Panc1 (cell line): ENCODE measurements at regions not wholly inside any gene's neighbourhood (a gene's known extent, or its start where the extent isn't known, plus 50 kb on each side); places are given as distances from the start of the nearest gene placed in this dataset.

Source experiments
- ATAC-seq: fragments of 200-7000 bp; cut with Tn5 transposase; 2 replicates; pipeline ENCODE4 v1.9.1; 2020; ENCODE audit warnings: mild to moderate bottlenecking, moderate library complexity
- BruUV-seq: library from RNA; stranded (reverse); fragments of 400-500 nt; replicated peaks from 2 replicates; lab custom pipeline; 2021; lab: Mats Ljungman, UMichigan
- CTCF ChIA-PET: fragments of 300-600 bp; sonication (Branson Sonifier 250); formaldehyde crosslinking; loops from one replicate; lab custom pipeline; 2022; ENCODE audit warnings: antibody characterized with exemption; lab: Charles Lee
- POLR2A ChIA-PET: fragments of 300-600 bp; sonication (Branson Sonifier 250); formaldehyde crosslinking; loops from one replicate; lab custom pipeline; 2022; ENCODE audit warnings: antibody characterized with exemption; lab: Charles Lee
- DNase-seq: peaks from one replicate; pipeline ENCODE4 v3.0.0-alpha.2; 2010; ENCODE audit warnings: low read depth, low spot score
- H3K27ac ChIP-seq: 2 replicates; pipeline ENCODE4 v1.5.1; 2011; ENCODE audit warnings: mild to moderate bottlenecking, low read length, inconsistent platforms
- H3K27me3 ChIP-seq: fragments of 200-500 bp; sonication (Bioruptor generic); 2 replicates; pipeline ENCODE4 v1.6.0; 2014; ENCODE audit warnings: low read length, inconsistent platforms; ENCODE audit not compliant: control insufficient read depth, insufficient read depth
- H3K36me3 ChIP-seq: fragments of 200-500 bp; sonication (Bioruptor generic); 2 replicates; pipeline ENCODE4 v1.5.1; 2014; ENCODE audit warnings: inconsistent platforms, mild to moderate bottlenecking, low read length, moderate library complexity; ENCODE audit not compliant: control insufficient read depth, insufficient read depth
- H3K4me1 ChIP-seq: 2 replicates; pipeline ENCODE4 v1.5.1; 2011; ENCODE audit warnings: inconsistent platforms, mild to moderate bottlenecking, low read length, moderate library complexity; ENCODE audit not compliant: control insufficient read depth, insufficient read depth
- H3K4me3 ChIP-seq, 2 experiments: 2 replicates each; pipeline ENCODE4 v1.5.1; 2011 to 2012; ENCODE audit warnings: low read depth in 2 of 2, low read length in 2 of 2, mild to moderate bottlenecking in 2 of 2, inconsistent platforms in 1 of 2, moderate library complexity in 1 of 2
- H3K9me3 ChIP-seq: fragments of 200-500 bp; sonication (Bioruptor generic); 2 replicates; pipeline ENCODE4 v1.5.1; 2014; ENCODE audit warnings: low read depth, mild to moderate bottlenecking, inconsistent platforms, low read length, moderate library complexity; ENCODE audit not compliant: control insufficient read depth, insufficient read depth
- CTCF ChIP-seq: fragments of 450-650 bp; IDR thresholded peaks from 2 replicates; pipeline ENCODE4 v1.5.1; 2017; ENCODE audit warnings: mild to moderate bottlenecking
- POLR2AphosphoS5 ChIP-seq: IDR thresholded peaks from 2 replicates; pipeline ENCODE4 v1.6.1; 2012; ENCODE audit warnings: mild to moderate bottlenecking, low read depth, low read length, moderate library complexity
- REST ChIP-seq, 2 experiments: IDR thresholded peaks; 2 replicates each; pipeline ENCODE4 v1.6.1; 2011 to 2012; ENCODE audit warnings: low read depth in 2 of 2, control low read depth in 1 of 2, low read length in 1 of 2, mild to moderate bottlenecking in 1 of 2, moderate library complexity in 1 of 2; ENCODE audit not compliant: insufficient read depth in 1 of 2
- SIN3A ChIP-seq: IDR thresholded peaks from 2 replicates; pipeline ENCODE4 v1.6.1; 2012; ENCODE audit warnings: low read depth, mild to moderate bottlenecking, low read length, moderate library complexity, borderline replicate concordance; ENCODE audit not compliant: insufficient read depth
- TCF7L2 ChIP-seq: IDR thresholded peaks from 2 replicates; pipeline ENCODE4 v1.6.1; 2011; ENCODE audit warnings: mild to moderate bottlenecking, low read depth, low read length, inconsistent platforms
- in situ Hi-C: cut with HindIII; loops from 2 replicates; pipeline ENCODE4 v1.10.0; 2016; ENCODE audit warnings: low sequenced_read_pairs, low pct_unique_long_range_greater_than_20kb
- intact Hi-C: fragments of 100-400 bp; cut with micrococcal nuclease; formaldehyde crosslinking; loops from one replicate; pipeline ENCODE4 v1.10.0; 2022; ENCODE audit not compliant: unreplicated experiment

GRCh38 chr2:106720026-106720425, 165.9 kb downstream of the ST6GAL2 start:
- intact Hi-C loops (no loop called here), in situ Hi-C loops (no loop called here)
- ChIA-PET POLR2A (no interaction called here), CTCF (no interaction called here)
- H3K9me3 ChIP-seq: no peaks in the 10 kb centered on the region
- TF ChIP-seq TCF7L2: no peak
- TF ChIP-seq SIN3A: no peak
- no peak for TF ChIP-seq REST (IDR thresholded peaks at IDR 0.05; ENCODE audit: insufficient read depth in 1 of 2, low read depth in 2 of 2, low read length in 1 of 2)
- TF ChIP-seq CTCF: no peak
- no peak for TF ChIP-seq POLR2AphosphoS5
- ATAC-seq (no peak), DNase-seq (no peak)
- H3K36me3 ChIP-seq: no peaks in the 10 kb centered on the region
- H3K27ac ChIP-seq: no peak overlapping the region
- no peaks in the 10 kb centered on the region for H3K27me3 ChIP-seq
- no TSS peak for BruUV-seq
- H3K4me3 ChIP-seq: no peak overlapping the region
- no peaks in the 10 kb centered on the region for H3K4me1 ChIP-seq

GRCh38 chr2:106724301-106724794, 161.6 kb downstream of the ST6GAL2 start:
- Histone ChIP-seq H3K4me3 (no peak overlapping the region), H3K9me3 (no peaks in the 10 kb centered on the region), H3K36me3 (no peaks in the 10 kb centered on the region), H3K27ac (no peak overlapping the region), H3K4me1 (no peaks in the 10 kb centered on the region), H3K27me3 (no peaks in the 10 kb centered on the region)
- no TSS peak for BruUV-seq
- in situ Hi-C loops: no loop called here
- ChIA-PET POLR2A (no interaction called here), CTCF (no interaction called here)
- intact Hi-C loops: no loop called here
- no peak for ATAC-seq
- no peak for TF ChIP-seq TCF7L2
- no peak for DNase-seq

- CTCF ChIA-PET: no interaction called here
- ATAC-seq: no peak
- Histone ChIP-seq H3K36me3 (no peaks in the 10 kb centered on the region), H3K27me3 (no peaks in the 10 kb centered on the region; the same call in 1 of the 2 replicates), H3K27ac (no peak overlapping the region), H3K4me3 (no peak overlapping the region), H3K4me1 (no peaks in the 10 kb centered on the region), H3K9me3 (no peaks in the 10 kb centered on the region)
- TF ChIP-seq POLR2AphosphoS5 (no peak), CTCF (no peak)
- BruUV-seq: no TSS peak
- DNase-seq: no peak
- intact Hi-C loops (no loop called here), in situ Hi-C loops (no loop called here)
- POLR2A ChIA-PET: no interaction called here
Observed at GRCh38 chr2:106734165-106734564, 151.8 kb downstream of the ST6GAL2 start.
